IMR-90 (cell line): ENCODE measurements at regions not wholly inside any gene's neighbourhood (a gene's known extent, or its start where the extent isn't known, plus 50 kb on each side); places are given as distances from the start of the nearest gene placed in this dataset.

Experiments
- ATAC-seq: fragments of 200-7000 bp; cut with Tn5 transposase; 2 replicates; pipeline ENCODE4 v1.9.1; 2020; ENCODE audit warnings: low read depth, mild to moderate bottlenecking, moderate library complexity
- BruUV-seq: library from RNA; stranded (reverse); fragments of 400-500 nt; replicated peaks from 2 replicates; lab custom pipeline; 2021; lab: Mats Ljungman, UMichigan
- CTCF ChIA-PET: fragments of 300-600 bp; formaldehyde crosslinking; extraction: SDS; loops from one replicate; lab custom pipeline; 2021; ENCODE audit warnings: antibody characterized with exemption; lab: Yijun Ruan, JAX
- POLR2A ChIA-PET: fragments of 300-600 bp; sonication (Branson Sonifier 250); formaldehyde crosslinking; loops from one replicate; lab custom pipeline; 2022; ENCODE audit warnings: antibody characterized with exemption; ENCODE audit not compliant: unreplicated experiment; lab: Charles Lee
- DNase-seq: peaks from one replicate; pipeline ENCODE4 v3.0.0; 2013
- H2AFZ ChIP-seq: replicated peaks from 2 replicates; pipeline ENCODE3; 2013; ENCODE audit warnings: low read length, mild to moderate bottlenecking; ENCODE audit not compliant: poor library complexity
- H2AK5ac ChIP-seq: 2 replicates; pipeline ENCODE4 v1.6.1; 2013; ENCODE audit warnings: low read depth, low read length, inconsistent platforms
- H2AK9ac ChIP-seq: replicated peaks from 2 replicates; pipeline ENCODE3; 2013; ENCODE audit warnings: mild to moderate bottlenecking, low read depth, low read length, moderate library complexity; ENCODE audit not compliant: poor library complexity
- H2BK120ac ChIP-seq: 2 replicates; pipeline ENCODE4 v1.6.1; 2013; ENCODE audit warnings: low read depth, low read length, inconsistent platforms
- H2BK15ac ChIP-seq: 3 replicates; pipeline ENCODE4 v1.6.1; 2013; ENCODE audit warnings: low read depth, low read length, inconsistent platforms
- H2BK20ac ChIP-seq: 2 replicates; pipeline ENCODE4 v1.6.1; 2013; ENCODE audit warnings: low read depth, mild to moderate bottlenecking, inconsistent platforms, low read length, moderate library complexity
- H2BK5ac ChIP-seq: 2 replicates; pipeline ENCODE4 v1.6.1; 2013; ENCODE audit warnings: mild to moderate bottlenecking, low read depth, low read length, inconsistent platforms; ENCODE audit not compliant: poor library complexity, severe bottlenecking
- H3K14ac ChIP-seq: replicated peaks from 2 replicates; pipeline ENCODE4 v1.6.1; 2013; ENCODE audit warnings: low read depth, low read length, inconsistent platforms
- H3K18ac ChIP-seq: 2 replicates; pipeline ENCODE4 v1.6.1; 2013; ENCODE audit warnings: low read depth, low read length, control low read depth
- H3K23ac ChIP-seq: 2 replicates; pipeline ENCODE4 v1.6.1; 2013; ENCODE audit warnings: low read depth, low read length, inconsistent platforms
- H3K27ac ChIP-seq: 2 replicates; pipeline ENCODE4 v1.5.1; 2013; ENCODE audit warnings: mild to moderate bottlenecking, control low read depth, low read length; ENCODE audit not compliant: insufficient read depth
- H3K27me3 ChIP-seq: 2 replicates; pipeline ENCODE4 v1.6.1; 2013; ENCODE audit warnings: low read length; ENCODE audit not compliant: control insufficient read depth, insufficient read depth
- H3K36me3 ChIP-seq: 2 replicates; pipeline ENCODE4 v1.6.1; 2013; ENCODE audit warnings: low read length, mixed read lengths; ENCODE audit not compliant: control insufficient read depth, insufficient read depth
- H3K4ac ChIP-seq: 2 replicates; pipeline ENCODE4 v1.6.1; 2013; ENCODE audit warnings: low read depth, low read length, inconsistent platforms
- H3K4me1 ChIP-seq: 2 replicates; pipeline ENCODE4 v1.6.1; 2013; ENCODE audit warnings: low read length, mixed read lengths; ENCODE audit not compliant: control insufficient read depth, insufficient read depth
- H3K4me2 ChIP-seq: 2 replicates; pipeline ENCODE4 v1.6.1; 2013; ENCODE audit warnings: low read depth, mild to moderate bottlenecking, control low read depth, low read length, moderate library complexity
- H3K4me3 ChIP-seq: 2 replicates; pipeline ENCODE4 v1.5.1; 2013; ENCODE audit warnings: low read depth, mild to moderate bottlenecking, control low read depth, low read length, moderate library complexity; ENCODE audit not compliant: insufficient read depth
- H3K56ac ChIP-seq: 2 replicates; pipeline ENCODE4 v1.6.1; 2013; ENCODE audit warnings: low read length, inconsistent platforms; ENCODE audit not compliant: insufficient read depth; ENCODE audit errors: extremely low read depth
- H3K79me1 ChIP-seq, 2 experiments: 2 replicates each; pipeline ENCODE4 v1.6.1; 2013; ENCODE audit warnings: low read length in 2 of 2, inconsistent platforms in 1 of 2, low read depth in 1 of 2
- H3K9ac ChIP-seq: 2 replicates; pipeline ENCODE4 v1.6.1; 2013; ENCODE audit warnings: low read depth, low read length, control low read depth
- H3K9me1 ChIP-seq: 2 replicates; pipeline ENCODE4 v1.6.1; 2013; ENCODE audit warnings: low read length, inconsistent platforms; ENCODE audit not compliant: insufficient read depth
- H3K9me3 ChIP-seq: 2 replicates; pipeline ENCODE4 v1.6.1; 2013; ENCODE audit warnings: low read length; ENCODE audit not compliant: control insufficient read depth, insufficient read depth
- H4K20me1 ChIP-seq: 2 replicates; pipeline ENCODE4 v1.6.1; 2013; ENCODE audit warnings: low read length, inconsistent platforms; ENCODE audit not compliant: insufficient read depth
- H4K5ac ChIP-seq: 2 replicates; pipeline ENCODE4 v1.6.1; 2013; ENCODE audit warnings: mild to moderate bottlenecking, low read depth, low read length, control low read depth
- H4K8ac ChIP-seq, 2 experiments: 2 replicates each; pipeline ENCODE4 v1.6.1; 2013; ENCODE audit warnings: low read depth in 2 of 2, low read length in 2 of 2, control low read depth in 1 of 2, inconsistent platforms in 1 of 2
- H4K91ac ChIP-seq: 2 replicates; pipeline ENCODE4 v1.6.1; 2013; ENCODE audit warnings: low read depth, low read length, inconsistent platforms; ENCODE audit not compliant: insufficient read depth
- BHLHE40 ChIP-seq: fragments of 150-350 bp; IDR thresholded peaks from 2 replicates; pipeline ENCODE4 v1.6.1; 2016; ENCODE audit warnings: mild to moderate bottlenecking, low read depth, low read length
- CEBPB ChIP-seq: IDR thresholded peaks from 2 replicates; pipeline ENCODE4 v1.6.1; 2012; ENCODE audit warnings: low read depth, low read length, improper control_type of control experiment
- CHD1 ChIP-seq: IDR thresholded peaks from 2 replicates; pipeline ENCODE4 v1.6.1; 2012; ENCODE audit warnings: low read depth, low read length, improper control_type of control experiment
- CTCF ChIP-seq: conservative IDR thresholded peaks from 2 replicates; pipeline ENCODE4 v1.5.1; 2012; ENCODE audit warnings: mild to moderate bottlenecking, low read depth, low read length, improper control_type of control experiment
- FOS ChIP-seq: fragments of 150-350 bp; IDR thresholded peaks from 2 replicates; pipeline ENCODE4 v1.6.1; 2016; ENCODE audit warnings: low read depth, low read length
- MAFK ChIP-seq: IDR thresholded peaks from 2 replicates; pipeline ENCODE4 v1.6.1; 2012; ENCODE audit warnings: low read depth, low read length, improper control_type of control experiment
- MXI1 ChIP-seq: IDR thresholded peaks from 2 replicates; pipeline ENCODE4 v1.6.1; 2012; ENCODE audit warnings: low read depth, mild to moderate bottlenecking, low read length, moderate library complexity, borderline replicate concordance
- NFE2L2 ChIP-seq: fragments of 150-350 bp; IDR thresholded peaks from 2 replicates; pipeline ENCODE4 v1.6.1; 2016; ENCODE audit warnings: low read depth, mild to moderate bottlenecking, low read length
- RAD21 ChIP-seq: IDR thresholded peaks from 2 replicates; pipeline ENCODE4 v1.6.1; 2012; ENCODE audit warnings: low read length, improper control_type of control experiment
- RFX5 ChIP-seq: IDR thresholded peaks from 2 replicates; pipeline ENCODE4 v1.8.0; 2012; ENCODE audit warnings: low read depth, mild to moderate bottlenecking, low read length, moderate library complexity
- WGBS, 2 experiments: methylation state at CpG; one replicate each; pipeline versions ENCODE4 v1.1.5 to v1.1.7; 2013; ENCODE audit warnings: missing lambda C conversion rate in 2 of 2; ENCODE audit not compliant: insufficient read length in 1 of 2; ENCODE audit errors: extremely low coverage in 2 of 2; 5-methylcytosine and 5-hydroxymethylcytosine counted together
- dilution Hi-C: fragments of 300-500 bp; cut with HindIII; formaldehyde crosslinking; loops from one replicate; pipeline ENCODE4 v1.14.3; 2018; ENCODE audit warnings: low sequenced_read_pairs; ENCODE audit not compliant: unreplicated experiment
- in situ Hi-C: fragments of 300-500 bp; cut with MboI; formaldehyde crosslinking; loops from 3 replicates; pipeline ENCODE4 v1.14.3; 2019; ENCODE audit warnings: low sequenced_read_pairs, inconsistent platforms, mixed read lengths
- intact Hi-C: fragments of 100-400 bp; cut with micrococcal nuclease; formaldehyde crosslinking; loops from 2 replicates; pipeline ENCODE4 v1.10.0; 2022
- TF ChIP-seq, protein P1 (sequence below): fragments of 150-350 bp; IDR thresholded peaks from 2 replicates; pipeline ENCODE4 v1.6.1; 2016; ENCODE audit warnings: low read depth, mild to moderate bottlenecking, low read length, moderate library complexity, borderline replicate concordance
- TF ChIP-seq, protein P2 (sequence below): fragments of 150-350 bp; IDR thresholded peaks from 2 replicates; pipeline ENCODE4 v1.6.1; 2017; ENCODE audit warnings: mild to moderate bottlenecking, antibody characterized with exemption, low read length, low read depth

GRCh38 chr11:116416852-116417251, 355.9 kb downstream of the BUD13 start:
- Histone ChIP-seq H3K79me1 (no peaks in the 10 kb centered on the region), H3K4me3 (no peak overlapping the region), H3K4ac (no peak overlapping the region), H2BK20ac (no peak overlapping the region), H4K91ac (no peak overlapping the region), H3K4me2 (no peak overlapping the region), H2BK15ac (no peak overlapping the region), H3K4me1 (no peaks in the 10 kb centered on the region), H4K20me1 (no peaks in the 10 kb centered on the region), H3K27me3 (no peaks in the 10 kb centered on the region), H3K36me3 (no peaks in the 10 kb centered on the region), H3K23ac (no peak overlapping the region), H3K18ac (no peak overlapping the region), H2AK5ac (no peak overlapping the region), H3K9ac (no peak overlapping the region), H3K27ac (no peak overlapping the region), H2AK9ac (no peak overlapping the region), H3K9me3 (no peaks in the 10 kb centered on the region), H2BK120ac (no peak overlapping the region), H3K9me1 (no peaks in the 10 kb centered on the region), H2BK5ac (no peak overlapping the region), H3K14ac (no peak overlapping the region), H4K8ac (no peak overlapping the region), H4K5ac (no peak overlapping the region), H2AFZ (no peak overlapping the region), H3K56ac (no peak overlapping the region)
- dilution Hi-C loops, result no loop called here
- DNase-seq, result no peak
- ATAC-seq, result no peak
- TF ChIP-seq NFE2L2, result no peak
- TF ChIP-seq, protein P1, sequence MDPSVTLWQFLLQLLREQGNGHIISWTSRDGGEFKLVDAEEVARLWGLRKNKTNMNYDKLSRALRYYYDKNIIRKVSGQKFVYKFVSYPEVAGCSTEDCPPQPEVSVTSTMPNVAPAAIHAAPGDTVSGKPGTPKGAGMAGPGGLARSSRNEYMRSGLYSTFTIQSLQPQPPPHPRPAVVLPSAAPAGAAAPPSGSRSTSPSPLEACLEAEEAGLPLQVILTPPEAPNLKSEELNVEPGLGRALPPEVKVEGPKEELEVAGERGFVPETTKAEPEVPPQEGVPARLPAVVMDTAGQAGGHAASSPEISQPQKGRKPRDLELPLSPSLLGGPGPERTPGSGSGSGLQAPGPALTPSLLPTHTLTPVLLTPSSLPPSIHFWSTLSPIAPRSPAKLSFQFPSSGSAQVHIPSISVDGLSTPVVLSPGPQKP, result no peak
- TF ChIP-seq CEBPB, result no peak
- TF ChIP-seq MAFK, result no peak
- no peak for TF ChIP-seq CHD1
- TF ChIP-seq FOS, result no peak
- no peak for TF ChIP-seq RFX5
- no peak for TF ChIP-seq MXI1
- TF ChIP-seq RAD21, result no peak
- no peak for TF ChIP-seq CTCF
- TF ChIP-seq BHLHE40, result no peak
- TF ChIP-seq, protein P2, sequence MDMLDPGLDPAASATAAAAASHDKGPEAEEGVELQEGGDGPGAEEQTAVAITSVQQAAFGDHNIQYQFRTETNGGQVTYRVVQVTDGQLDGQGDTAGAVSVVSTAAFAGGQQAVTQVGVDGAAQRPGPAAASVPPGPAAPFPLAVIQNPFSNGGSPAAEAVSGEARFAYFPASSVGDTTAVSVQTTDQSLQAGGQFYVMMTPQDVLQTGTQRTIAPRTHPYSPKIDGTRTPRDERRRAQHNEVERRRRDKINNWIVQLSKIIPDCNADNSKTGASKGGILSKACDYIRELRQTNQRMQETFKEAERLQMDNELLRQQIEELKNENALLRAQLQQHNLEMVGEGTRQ, result no peak
- in situ Hi-C loops, result no loop called here
- POLR2A ChIA-PET, result no interaction called here
- intact Hi-C loops, result no loop called here
- CTCF ChIA-PET, result no interaction called here
- no TSS peak for BruUV-seq
- no CpG with 5 or more reads among the region's 1 CpG for WGBS, 2 experiments
